ENCODE measurements at regions not wholly inside any gene's neighbourhood (a gene's known extent, or its start where the extent isn't known, plus 50 kb on each side); places are given as distances from the start of the nearest gene placed in this dataset.

DNA sequence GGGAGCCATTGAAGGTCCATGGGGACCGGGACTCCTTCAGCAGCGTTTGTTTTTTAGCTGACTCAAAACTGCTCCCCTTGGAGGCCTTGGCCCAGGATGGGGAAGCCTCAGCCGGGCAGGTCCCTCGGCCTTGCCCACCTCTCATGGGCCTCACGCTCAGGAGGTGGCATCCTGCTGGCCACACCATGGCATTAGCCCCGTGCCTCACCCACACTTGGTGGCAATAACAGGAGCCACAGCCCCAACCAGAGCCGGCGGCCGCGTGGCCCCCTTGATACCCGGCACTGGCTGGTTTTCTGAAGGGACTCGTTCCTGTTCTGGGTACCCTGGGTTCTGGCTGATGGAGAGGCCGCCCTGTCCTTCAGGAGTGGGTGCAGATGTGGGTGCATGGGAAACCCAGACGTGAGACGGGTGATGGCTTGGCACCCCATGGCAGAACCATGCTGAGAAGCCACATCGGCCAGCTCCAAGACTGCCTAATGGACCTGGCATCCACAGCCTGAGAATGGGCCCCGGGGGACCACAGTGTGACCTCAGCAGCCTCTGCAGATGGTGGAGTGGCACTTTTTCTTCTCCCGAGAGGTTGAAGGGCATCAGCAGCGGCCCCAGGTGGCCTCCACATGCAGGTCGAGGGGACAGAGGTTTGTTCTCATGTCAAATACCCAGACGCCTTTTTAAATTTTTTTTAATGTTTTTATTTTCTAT lies 49.8 kb upstream of the PPARA start:
- TF ChIP-seq, protein P1, sequence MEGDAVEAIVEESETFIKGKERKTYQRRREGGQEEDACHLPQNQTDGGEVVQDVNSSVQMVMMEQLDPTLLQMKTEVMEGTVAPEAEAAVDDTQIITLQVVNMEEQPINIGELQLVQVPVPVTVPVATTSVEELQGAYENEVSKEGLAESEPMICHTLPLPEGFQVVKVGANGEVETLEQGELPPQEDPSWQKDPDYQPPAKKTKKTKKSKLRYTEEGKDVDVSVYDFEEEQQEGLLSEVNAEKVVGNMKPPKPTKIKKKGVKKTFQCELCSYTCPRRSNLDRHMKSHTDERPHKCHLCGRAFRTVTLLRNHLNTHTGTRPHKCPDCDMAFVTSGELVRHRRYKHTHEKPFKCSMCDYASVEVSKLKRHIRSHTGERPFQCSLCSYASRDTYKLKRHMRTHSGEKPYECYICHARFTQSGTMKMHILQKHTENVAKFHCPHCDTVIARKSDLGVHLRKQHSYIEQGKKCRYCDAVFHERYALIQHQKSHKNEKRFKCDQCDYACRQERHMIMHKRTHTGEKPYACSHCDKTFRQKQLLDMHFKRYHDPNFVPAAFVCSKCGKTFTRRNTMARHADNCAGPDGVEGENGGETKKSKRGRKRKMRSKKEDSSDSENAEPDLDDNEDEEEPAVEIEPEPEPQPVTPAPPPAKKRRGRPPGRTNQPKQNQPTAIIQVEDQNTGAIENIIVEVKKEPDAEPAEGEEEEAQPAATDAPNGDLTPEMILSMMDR (IDR thresholded peaks at IDR 0.05), result no peak
- no peak for TF ChIP-seq POLR2A (IDR thresholded peaks at IDR 0.05)
